Stimulated activated CD8-positive, alpha-beta memory T cell treated with anti-CD3 and anti-CD28 coated beads, Interleukin-12 subunit alpha, Interleukin-12 subunit beta, amount 100 ng/mL, for 1 hour (primary cell): ENCODE measurements at regions not wholly inside any gene's neighbourhood (a gene's known extent, or its start where the extent isn't known, plus 50 kb on each side); places are given as distances from the start of the nearest gene placed in this dataset.

Experiments
- DNase-seq: peaks from one replicate; pipeline ENCODE4 v3.0.0-alpha.2; 2020; ENCODE audit warnings: low read depth

DNA sequence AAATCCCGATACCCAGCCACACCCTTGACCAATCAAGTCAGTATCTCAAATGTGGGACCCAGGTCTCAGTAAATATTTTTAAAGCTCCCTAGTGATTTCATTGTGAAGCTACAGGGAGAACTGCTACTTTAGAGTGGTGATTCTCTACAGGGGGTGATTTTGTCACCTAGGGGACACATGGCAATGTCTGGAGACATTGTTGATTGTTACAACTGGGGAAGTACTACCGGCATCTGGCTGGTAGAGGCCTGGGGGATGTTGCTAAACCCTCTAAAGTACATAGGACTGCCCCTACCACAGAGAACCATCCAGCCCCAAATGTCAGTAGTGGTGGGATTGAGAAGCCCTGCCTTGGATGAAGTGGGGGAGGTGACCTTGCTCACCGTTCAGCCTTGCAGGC, 152.9 kb downstream of the RPS24 start:
- no peak for DNase-seq

DNA sequence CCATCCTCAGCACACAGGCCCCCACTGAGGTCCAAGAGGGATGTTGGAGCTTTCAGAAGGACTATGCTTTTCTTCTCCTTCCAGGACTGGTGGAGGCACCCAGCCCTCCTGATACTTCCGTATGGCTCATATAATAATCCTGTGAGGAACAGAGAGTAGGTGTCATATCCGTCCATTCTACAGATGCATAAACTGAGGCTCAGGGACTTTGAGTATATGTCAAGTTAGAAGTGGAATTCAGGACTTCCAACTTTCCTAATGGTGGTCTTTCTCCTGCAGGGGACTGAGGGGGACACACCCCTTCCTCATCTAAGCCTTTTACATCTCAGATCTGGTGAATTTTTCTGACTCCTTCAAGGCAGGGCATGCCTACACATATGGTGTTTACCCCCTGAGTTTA, 153.7 kb downstream of the RPS24 start:
- no peak for DNase-seq

DNA sequence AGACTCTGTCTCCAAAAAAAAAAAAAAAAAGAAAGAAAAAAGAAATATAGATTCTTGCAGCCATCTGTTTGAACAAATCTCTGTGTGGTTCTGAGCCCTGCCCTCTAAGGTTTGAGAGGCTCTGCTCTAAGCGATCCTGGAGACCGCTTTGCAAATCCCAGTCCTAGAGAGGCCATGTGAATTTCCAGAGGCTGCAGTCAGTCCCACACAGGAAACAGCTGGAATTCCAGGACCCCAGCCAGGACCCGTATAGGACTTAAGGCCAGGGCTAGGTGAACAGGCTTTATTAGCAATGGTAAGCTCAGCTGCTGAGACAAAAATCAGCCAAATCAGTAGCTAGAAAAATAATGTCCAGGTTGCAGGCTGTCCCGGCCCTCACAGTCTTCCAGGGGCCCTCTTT, 154.8 kb downstream of the RPS24 start:
- DNase-seq = no peak

DNA sequence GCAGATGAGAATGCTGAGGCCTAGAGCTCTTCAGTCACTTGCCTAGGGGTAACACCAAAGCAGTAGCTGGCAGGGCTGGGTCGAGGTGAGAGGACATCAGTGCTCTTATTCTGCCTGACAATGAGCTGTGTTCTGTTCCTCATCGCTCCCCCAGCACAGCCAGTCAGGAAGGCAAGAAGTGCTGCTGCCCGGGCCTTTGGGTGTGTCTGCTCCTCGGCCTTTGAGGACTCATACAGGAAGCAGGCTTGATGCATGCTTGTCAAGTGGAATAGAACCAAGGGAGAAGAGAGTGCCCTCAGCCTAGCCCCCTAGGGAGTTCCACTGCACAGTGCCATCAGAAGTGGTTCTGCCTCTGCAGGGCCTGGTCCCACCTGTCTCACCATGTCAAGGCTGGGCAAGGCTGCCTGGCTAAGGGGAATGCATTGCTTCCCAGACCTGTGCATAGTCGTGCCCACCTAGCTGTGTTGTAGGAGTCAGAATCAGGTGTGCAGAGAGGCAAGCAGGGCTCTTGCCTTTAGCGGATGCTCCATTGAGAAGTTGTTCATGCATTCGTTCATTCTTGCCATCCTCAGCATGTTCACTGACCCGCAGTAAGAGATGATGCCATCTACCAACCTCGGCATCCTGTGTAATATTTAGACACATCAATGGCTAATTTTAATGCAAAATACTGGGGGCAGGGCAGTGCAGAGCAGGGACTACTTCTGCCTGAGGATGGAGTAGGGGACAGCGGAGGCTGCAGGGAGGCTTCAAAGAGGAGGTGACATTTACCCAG, 156.6 kb downstream of the RPS24 start:
- no peak for DNase-seq

DNA sequence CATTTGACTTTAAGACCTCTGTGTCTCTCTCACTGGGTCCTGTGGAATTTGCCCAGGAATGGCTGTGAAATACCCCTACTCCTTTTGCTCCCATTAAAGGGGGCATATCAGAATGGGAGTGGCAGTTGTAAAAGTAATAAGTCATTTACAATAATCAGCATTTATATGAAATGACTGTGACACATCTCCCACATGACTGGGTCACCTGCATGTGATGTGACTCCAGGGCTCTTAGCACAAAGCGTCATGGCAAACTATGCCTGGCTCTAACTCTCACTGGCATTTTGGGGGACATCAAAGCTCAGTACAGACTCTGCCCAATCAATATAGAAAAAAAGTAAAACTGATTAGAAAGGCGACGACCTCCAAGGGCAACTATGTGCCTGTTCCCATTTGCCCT, 157.6 kb downstream of the RPS24 start:
- no peak for DNase-seq

DNA sequence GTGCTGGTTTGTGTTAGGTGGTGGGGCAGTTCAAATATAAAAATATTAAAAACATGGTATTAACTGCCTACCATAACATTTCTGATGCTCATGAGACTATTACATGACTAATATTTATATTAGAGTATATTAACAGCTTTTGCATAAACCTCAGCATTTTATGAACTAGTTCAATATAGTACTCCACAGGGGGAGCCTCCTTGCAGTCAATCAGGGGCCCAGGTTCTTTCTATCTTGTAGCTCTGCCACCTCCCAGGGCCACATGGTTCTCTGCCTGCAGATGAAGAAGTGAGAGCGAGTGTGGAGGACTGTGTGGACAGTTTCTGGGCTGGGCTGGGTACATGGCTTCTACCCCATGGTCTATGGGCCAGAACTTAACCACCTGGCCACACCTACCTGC, 159.5 kb downstream of the RPS24 start:
- DNase-seq = no peak

DNA sequence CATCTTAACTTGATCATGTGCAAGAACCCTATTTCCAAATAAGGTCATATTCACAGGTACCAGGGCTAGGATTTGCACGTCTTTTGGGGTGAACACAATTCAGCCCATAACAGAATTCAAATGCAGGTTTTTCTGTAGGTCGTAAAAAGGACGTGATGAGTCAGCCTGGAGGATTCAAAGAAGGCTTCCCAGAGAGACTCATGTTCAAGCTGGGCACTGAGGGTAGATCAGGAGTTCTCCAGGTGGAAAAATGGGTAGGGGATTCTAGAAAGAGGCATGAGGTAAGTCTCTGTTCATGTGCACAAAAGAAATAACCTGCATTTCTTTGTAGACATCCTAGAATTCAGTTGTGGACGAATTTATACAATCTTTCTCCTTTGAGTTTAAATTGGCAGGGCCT, 160.4 kb downstream of the RPS24 start:
- DNase-seq = no peak

DNA sequence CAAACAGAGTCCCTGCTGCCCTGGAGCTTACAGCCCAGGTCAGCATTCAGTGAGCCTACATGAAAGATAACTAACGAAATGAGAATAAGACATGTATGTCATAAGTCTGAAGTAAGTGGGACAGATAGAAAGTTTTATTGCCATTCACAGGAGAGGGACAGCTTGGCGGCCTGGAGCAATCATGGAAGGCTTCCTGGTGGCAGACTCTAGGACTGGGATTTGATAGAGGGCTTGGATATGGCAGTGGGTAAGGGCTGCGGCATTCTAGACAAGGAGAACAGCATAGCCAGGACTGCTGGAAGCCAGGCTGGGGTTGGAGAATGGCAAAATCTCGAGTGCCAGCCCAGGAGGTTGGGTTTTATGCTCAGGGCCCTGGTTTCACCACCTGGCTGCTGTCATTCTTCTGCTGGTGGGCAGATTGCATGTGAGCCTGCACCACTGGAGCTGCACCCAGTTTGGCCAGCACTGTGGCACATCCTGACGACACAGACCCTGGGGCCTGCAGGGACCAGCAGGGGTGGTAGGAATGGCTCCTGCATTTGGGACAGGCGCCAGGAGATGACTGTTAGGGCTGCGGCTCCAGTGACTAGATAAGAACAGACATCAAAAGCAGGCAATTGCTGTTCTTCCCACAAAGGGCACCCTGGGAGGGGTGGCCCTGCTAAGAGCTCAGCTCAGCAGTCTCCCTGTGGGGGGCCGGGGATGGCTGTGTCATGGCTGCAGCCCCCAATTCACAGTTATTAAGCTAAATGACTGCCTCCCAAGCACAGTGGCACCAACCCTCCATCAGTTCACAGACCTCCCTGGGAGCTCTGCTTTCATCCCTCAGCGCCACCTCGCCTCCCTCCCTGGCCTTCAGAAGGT, 161.1 kb downstream of the RPS24 start:
- no peak for DNase-seq

DNA sequence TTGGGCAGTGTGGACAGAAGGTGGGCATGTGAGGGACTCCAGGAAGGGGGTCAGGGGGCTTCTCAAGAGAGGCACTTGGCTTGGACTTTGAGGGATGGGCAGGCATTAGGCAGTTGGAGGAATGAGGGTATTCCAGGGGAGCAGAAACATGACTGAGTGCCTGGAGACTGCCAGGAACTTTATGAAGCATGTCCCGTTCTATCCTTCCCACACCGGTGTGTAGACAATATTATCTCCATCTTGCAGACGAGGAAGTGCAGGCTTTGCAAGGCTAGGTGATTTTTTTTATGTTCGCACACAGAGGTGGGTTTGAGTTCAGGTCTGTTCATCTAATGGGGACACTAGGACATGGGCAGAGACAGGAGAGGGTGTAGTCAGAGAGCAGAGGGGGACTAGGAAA, 162.7 kb downstream of the RPS24 start:
- no peak for DNase-seq

DNA sequence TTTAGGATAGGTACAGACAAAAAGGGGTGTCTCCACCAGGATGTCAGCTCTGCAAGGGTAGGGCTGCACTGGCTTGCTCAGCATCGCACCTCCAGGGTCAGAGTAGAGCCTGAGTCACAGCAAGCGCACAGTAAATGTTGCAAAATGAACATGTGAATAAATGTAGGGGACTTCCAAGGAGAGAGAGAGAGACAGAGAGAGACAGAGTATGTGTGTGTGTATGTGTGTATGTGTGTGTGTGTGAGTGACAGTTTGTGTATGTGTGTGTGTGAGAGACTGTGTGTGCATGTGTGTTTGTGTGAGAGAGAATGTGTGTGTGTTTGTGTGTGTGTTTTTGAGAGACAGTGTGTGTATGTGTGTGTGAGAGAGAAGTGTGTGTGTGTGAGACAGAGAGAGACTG, 163.3 kb downstream of the RPS24 start:
- no peak for DNase-seq

DNA sequence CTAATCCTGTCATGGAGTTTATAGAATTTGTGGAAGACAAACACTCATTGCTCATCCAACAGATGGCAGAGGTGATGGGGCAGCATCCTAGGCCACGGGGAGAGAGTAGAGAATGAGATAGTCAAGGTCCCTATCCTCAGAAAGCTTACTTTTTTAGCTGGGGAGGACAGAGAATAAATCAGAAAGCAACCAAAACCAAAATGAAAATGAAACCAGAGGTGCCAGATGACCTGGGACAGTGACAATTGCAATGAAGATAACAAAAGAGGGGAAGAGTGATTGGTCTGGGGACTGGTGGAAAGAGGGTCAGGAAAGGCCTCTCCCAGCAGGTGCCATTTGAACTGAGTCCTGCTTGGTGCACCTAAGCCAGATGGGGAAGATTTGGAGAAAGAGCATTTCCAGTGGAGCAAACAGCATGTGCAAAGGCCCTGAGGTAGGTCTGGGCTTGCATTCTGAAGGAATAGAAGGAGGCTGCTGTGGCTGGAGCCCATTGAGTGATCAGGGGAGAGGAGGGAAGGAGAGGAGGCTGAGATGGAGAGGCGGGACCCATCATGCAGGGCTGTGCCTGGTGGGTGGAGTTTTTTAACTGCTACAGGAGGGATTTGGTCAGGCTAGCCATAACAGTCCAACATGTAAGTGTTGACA, 164.1 kb downstream of the RPS24 start:
- no peak for DNase-seq

DNA sequence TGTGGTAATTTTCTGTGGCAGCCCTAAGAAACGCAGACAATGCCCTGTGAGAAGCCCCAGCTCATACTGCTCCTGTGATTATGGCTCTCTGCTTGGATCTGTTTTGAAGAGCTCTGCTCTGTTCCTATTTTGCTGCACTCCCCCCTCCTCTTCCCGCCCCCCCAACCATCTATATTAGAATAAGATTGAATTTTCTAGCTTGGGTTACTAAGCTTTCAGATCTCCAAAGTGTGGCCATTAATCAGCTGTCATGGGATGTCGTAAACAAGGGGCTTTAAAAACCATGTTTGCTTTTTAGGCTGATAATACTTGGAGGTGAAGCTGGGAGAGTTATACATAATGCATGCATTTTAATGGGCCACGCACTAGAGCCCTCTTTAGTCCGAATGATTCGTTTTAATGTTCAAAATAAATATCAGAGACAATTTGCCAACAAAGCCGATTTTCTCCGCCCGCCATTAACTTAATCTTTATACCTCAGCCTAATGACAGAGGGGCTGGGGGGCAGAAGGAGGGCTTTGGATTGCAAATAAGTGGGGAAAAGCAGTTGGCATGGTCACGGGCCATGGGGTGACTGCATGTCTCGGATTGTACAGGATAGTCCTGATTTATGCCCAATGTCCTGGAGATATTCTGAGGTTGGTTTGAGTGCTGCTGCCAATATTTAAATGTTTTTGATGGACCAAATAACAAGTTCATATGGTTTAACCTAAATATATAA, 165.5 kb downstream of the RPS24 start:
- DNase-seq = no peak

DNA sequence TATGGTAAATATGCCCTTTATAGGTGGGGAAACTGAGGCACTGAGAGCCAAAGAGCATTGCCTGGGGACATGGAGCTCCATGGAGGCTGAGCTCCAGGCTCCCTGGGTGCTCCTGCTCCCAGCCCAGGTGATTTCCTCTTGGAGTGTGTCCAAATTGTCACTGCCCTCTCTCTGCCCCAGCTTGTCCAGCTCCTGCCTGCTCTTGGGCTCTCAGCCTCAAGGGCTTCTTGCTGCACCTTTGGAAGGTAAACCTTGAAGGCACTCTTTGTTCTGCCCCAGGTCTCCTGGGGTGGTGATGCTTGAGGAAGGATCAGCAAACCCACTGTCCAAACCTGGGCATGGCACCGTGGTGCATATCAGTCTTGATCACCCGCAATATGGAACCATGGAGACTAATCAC, 166.1 kb downstream of the RPS24 start:
- DNase-seq = no peak

DNA sequence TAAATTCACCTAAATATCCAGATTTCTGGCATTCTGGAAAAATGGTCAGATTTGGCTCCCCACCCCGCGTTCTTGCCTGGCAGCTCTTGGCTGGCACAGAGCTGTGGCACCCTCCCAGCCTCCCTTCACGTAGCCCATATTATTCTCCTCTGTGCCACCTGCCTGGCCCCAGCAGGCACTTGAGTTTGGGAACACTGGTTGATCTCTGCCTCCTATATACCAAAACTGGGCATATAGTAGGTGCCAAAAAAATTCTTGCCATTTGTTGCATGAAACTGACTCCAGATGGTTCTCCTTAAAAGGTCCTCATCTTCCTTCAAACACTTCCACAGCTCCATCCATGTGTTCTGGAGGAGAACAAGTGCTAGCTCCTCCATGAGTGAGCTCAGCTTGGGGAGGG, 167.0 kb downstream of the RPS24 start:
- no peak for DNase-seq

DNA sequence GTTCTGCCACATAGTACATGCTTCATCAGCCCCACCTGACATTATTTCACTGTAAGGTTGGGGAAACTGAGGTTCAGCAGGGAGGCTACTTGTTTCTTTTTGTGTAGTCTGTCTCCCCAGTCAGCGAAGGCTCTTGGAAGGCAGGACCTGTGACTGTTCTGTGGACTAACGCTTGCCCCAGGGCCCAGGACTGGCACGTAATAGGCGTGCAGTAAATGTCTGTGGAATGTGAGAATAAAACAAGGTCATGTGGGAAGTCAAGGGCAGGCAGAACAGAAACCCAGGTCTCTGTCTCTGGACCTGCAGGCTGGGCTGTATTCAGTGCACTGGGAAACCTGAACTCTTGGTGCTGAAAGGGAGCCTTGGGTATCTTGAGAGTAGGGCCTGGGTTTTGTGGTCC, 168.7 kb downstream of the RPS24 start:
- DNase-seq = no peak

DNA sequence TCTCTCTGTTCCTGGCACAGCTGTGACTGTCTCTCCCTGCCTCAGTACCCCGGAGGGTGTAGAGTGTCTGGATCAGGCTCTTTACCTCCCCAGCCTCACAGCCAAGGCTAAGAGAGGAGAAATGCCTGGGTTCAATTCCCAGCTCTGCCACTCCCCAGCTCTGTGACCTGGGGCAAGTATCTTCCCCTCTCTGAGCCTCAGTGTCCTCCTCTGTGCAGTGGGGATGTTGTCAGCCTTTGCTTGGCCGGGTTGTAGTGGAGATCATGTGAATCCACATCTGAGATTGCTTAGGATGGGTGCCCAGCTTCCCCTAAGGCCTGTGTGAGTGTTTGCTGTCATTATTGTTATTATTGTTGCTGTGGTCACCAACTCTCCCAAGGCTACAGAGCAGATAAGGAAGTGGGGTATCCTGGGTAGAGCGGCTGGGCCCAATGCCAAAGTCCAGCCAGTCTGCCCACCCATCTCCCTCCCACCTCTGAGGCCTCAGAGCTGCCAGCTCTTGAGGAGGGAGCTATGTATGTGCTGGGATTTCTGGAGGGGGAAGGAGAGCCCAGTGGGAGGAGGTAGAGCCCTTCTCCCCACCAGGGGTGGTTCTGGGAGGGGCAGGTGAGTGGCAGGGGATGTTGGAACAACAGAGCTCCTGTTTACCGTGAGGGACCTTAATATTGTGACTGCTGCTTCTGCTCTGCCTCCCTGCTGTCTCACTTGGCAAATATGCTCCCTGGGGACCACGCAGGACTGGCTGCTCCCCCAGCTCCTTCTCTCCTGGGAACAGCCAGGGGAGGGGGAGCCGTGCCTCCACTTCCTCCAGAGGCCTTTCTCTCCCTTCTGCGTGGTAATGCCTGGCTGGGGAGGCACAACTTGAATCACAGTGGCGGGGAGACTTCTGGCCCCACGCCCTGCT, 170.5 kb downstream of the RPS24 start:
- no peak for DNase-seq

DNA sequence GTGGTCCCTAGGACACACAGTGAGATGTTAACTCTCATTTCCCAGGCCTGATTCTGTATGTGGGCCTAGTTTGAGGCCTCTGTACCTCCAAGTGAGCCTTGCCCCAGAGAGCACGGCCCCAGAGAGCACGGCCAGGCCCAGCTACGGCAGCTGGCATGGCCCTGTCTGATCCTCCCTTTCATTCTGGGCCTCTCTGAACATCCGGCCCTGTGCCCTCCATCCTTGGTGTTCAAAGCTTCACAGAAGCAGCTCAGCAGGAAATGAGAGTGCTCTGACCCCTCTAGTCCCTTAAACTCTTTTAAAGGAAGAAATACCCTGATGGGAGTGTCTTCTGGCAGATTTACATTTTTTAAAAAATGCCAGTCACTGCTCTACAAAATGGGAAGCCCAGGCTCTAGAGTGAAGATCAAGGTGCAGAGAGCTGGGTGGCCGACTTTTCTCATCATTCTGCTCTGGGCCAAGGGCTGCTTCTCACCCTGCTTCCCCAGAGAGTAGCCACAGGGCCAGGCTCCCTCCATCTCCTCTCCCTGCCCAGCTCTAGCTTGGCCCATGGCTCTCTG, 171.9 kb downstream of the RPS24 start:
- DNase-seq = no peak

DNA sequence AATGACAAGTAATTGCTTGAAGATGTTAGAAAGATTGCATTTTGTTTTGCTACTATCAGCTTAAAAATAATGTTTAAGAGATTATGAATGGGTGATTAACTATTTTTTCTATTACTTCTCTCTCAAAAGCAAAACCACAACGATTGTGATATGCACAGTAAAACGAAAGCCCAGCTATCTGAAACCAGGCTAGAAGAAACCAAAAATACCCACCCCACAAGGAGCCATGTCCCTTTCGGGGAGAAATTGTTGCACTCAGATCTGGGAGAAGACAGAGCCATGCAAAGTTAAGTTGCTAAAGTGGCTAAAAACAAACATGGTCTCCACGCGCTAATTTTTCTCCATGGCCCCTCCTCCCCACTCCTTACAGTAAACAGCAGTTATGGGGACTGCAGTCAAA, 173.6 kb downstream of the RPS24 start:
- no peak for DNase-seq

DNA sequence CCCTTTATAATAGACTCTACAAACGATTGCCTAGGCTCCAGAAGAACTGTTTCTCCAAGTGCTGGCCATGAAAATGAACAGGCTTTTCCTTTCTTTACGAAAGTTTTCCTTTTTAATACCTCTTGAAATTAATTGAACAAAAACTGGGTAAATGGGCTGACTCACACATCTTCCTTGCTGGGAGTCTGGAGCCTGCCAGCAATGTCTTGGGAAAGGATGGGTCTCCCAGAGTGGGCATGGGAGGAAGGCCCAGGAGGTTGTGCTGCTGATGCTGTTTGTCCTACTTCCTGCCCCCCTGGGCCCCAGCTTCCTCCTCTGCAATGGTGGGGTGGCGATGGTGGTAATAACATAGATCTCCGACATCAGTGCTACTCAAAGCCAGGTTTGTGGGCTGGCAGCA, 174.1 kb downstream of the RPS24 start:
- no peak for DNase-seq

DNA sequence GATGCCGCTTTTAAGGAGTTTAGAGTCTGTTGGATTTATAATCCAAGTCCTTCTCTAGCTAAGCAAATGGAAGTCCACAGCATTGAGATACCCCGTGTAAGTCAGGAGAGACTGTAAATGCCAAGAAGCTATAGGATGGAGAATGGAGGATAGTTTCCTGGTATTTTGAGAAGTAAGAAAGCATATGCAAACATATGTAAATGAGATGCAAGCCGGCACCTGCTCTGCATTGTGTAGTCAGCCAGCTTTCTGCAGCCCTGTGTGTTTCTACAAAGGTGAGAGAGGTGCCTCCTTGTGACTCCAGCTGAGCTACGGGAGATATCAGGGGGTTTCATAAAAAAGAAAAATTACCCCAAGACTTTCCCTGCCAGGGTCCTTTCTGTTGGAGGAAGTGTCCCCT, 176.3 kb downstream of the RPS24 start:
- no peak for DNase-seq

DNA sequence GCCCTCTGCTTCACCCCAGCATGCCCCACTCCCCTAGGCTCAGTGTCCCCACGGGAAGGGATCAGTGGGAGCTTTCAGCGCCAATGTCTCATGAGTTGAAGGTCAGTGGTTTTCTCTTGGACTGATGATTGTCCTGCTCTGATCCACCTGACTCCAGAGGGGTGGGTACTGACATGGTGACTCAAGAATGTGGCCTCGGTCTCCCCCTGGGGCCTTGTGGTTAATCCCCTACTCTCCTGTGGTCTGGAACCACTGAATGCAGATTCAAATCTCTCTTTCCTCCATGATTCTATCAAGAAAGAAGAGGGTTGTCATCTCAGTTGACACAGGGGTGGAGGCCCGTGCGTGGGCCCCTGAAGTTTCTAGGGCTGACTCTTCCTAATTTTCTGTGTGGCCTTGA, 176.9 kb downstream of the RPS24 start:
- DNase-seq = no peak
